CD4-positive, CD25-positive, alpha-beta regulatory T cell (primary cell): ENCODE measurements at regions not wholly inside any gene's neighbourhood (a gene's known extent, or its start where the extent isn't known, plus 50 kb on each side); places are given as distances from the start of the nearest gene placed in this dataset.

ENCODE experiments used
- ATAC-seq, 2 donors: fragments of 150-1000 bp; cut with Tn5 transposase; one replicate each; pipeline ENCODE4 v1.10.0; 2021; ENCODE audit warnings: low read depth in 2 of 2, moderate number of reproducible peaks in 2 of 2, moderate library complexity in 1 of 2
- DNase-seq, 3 donors: peaks; one replicate each; pipeline versions ENCODE4 v3.0.0 to v3.0.0-alpha.2; 2012 to 2022; ENCODE audit warnings: mixed read lengths in 1 of 3
- H3K27ac ChIP-seq: one replicate; pipeline ENCODE4 v1.7.0; 2013; ENCODE audit warnings: mild to moderate bottlenecking, low read length; ENCODE audit not compliant: insufficient read depth, poor library complexity, severe bottlenecking
- H3K27me3 ChIP-seq: one replicate; pipeline ENCODE4 v1.7.0; 2013; ENCODE audit warnings: low read length; ENCODE audit not compliant: control insufficient read depth, insufficient read depth
- H3K36me3 ChIP-seq: one replicate; pipeline ENCODE4 v1.7.0; 2013; ENCODE audit warnings: mild to moderate bottlenecking, low read length, moderate library complexity; ENCODE audit not compliant: control insufficient read depth, insufficient read depth
- H3K4me1 ChIP-seq: 2 replicates; pipeline ENCODE4 v1.7.0; 2013; ENCODE audit warnings: mild to moderate bottlenecking, low read length; ENCODE audit not compliant: insufficient read depth, control insufficient read depth, poor library complexity, severe bottlenecking
- H3K4me3 ChIP-seq: one replicate; pipeline ENCODE4 v1.7.0; 2013; ENCODE audit warnings: low read depth, mild to moderate bottlenecking, low read length, moderate library complexity
- H3K9me3 ChIP-seq, 2 experiments: 1 replicate in 1 of 2; 2 replicates in 1 of 2; pipeline ENCODE4 v1.7.0; 2013; ENCODE audit warnings: low read length in 2 of 2, mild to moderate bottlenecking in 1 of 2, moderate library complexity in 1 of 2; ENCODE audit not compliant: control insufficient read depth in 2 of 2
- H3K27ac Mint-ChIP-seq, 3 donors: one replicate each; pipeline ENCODE4 v1.8.0; 2020 to 2022; ENCODE audit warnings: mild to moderate bottlenecking in 3 of 3, mixed read lengths in 3 of 3, moderate library complexity in 2 of 3
- H3K27me3 Mint-ChIP-seq: one replicate; pipeline ENCODE4 v1.8.0; 2022; ENCODE audit warnings: mild to moderate bottlenecking, mixed read lengths
- H3K36me3 Mint-ChIP-seq: one replicate; pipeline ENCODE4 v1.8.0; 2020; ENCODE audit warnings: mixed read lengths
- H3K4me1 Mint-ChIP-seq, 4 donors: one replicate each; pipeline ENCODE4 v1.8.0; 2020 to 2022; ENCODE audit warnings: mixed read lengths in 4 of 4, mild to moderate bottlenecking in 1 of 4
- H3K4me3 Mint-ChIP-seq, 4 donors: one replicate each; pipeline ENCODE4 v1.8.0; 2020 to 2022; ENCODE audit warnings: mild to moderate bottlenecking in 4 of 4, mixed read lengths in 4 of 4, moderate library complexity in 3 of 4
- H3K9me3 Mint-ChIP-seq, 7 donors: one replicate each; pipeline ENCODE4 v1.8.0; 2020 to 2022; ENCODE audit warnings: mixed read lengths in 7 of 7, mild to moderate bottlenecking in 3 of 7, moderate library complexity in 2 of 7

GRCh38 chr3:75967071-75967470 lies 181.7 kb upstream of the ZNF717 start:
- no peaks in the 10 kb centered on the region for H3K36me3 ChIP-seq
- H3K9me3 ChIP-seq, result peaks cover 0 to 3% of the 10 kb centered on the region in 2 experiments
- no peaks in the 10 kb centered on the region for H3K27me3 Mint-ChIP-seq
- H3K4me1 ChIP-seq, result no peaks in the 10 kb centered on the region
- H3K27ac ChIP-seq, result no peak overlapping the region
- peaks cover 0 to 36% (median 14%) of the 10 kb centered on the region in 7 donors for H3K9me3 Mint-ChIP-seq
- H3K36me3 Mint-ChIP-seq, result no peaks in the 10 kb centered on the region
- H3K4me3 Mint-ChIP-seq, result no peak overlapping the region
- DNase-seq (no peak), ATAC-seq (no peak)
- no peak overlapping the region for H3K27ac Mint-ChIP-seq
- no peaks in the 10 kb centered on the region for H3K27me3 ChIP-seq
- H3K4me3 ChIP-seq, result no peak overlapping the region
- H3K4me1 Mint-ChIP-seq, result no peaks in the 10 kb centered on the region

GRCh38 chr3:75978686-75979085 lies 193.3 kb upstream of the ZNF717 start:
- DNase-seq (no peak), ATAC-seq (no peak)
- Mint-ChIP-seq H3K4me1 (no peaks in the 10 kb centered on the region), H3K27ac (no peak overlapping the region), H3K27me3 (no peaks in the 10 kb centered on the region), H3K9me3 (peaks cover 1 to 27% (median 9%) of the 10 kb centered on the region in 7 donors), H3K4me3 (no peak overlapping the region), H3K36me3 (no peaks in the 10 kb centered on the region)
- no peak overlapping the region for H3K27ac ChIP-seq
- H3K4me3 ChIP-seq, result no peak overlapping the region
- H3K4me1 ChIP-seq, result no peaks in the 10 kb centered on the region
- no peaks in the 10 kb centered on the region for H3K27me3 ChIP-seq
- H3K9me3 ChIP-seq, result peaks cover 0 to 8% of the 10 kb centered on the region in 2 experiments
- H3K36me3 ChIP-seq, result no peaks in the 10 kb centered on the region

GRCh38 chr3:75981401-75981800 lies 196.1 kb upstream of the ZNF717 start:
- no peaks in the 10 kb centered on the region for H3K27me3 Mint-ChIP-seq
- H3K27ac Mint-ChIP-seq, result no peak overlapping the region
- no peak for ATAC-seq
- Histone ChIP-seq H3K4me1 (no peaks in the 10 kb centered on the region), H3K4me3 (no peak overlapping the region), H3K27ac (no peak overlapping the region), H3K27me3 (no peaks in the 10 kb centered on the region), H3K36me3 (no peaks in the 10 kb centered on the region), H3K9me3 (no peaks in the 10 kb centered on the region)
- DNase-seq, result no peak
- no peaks in the 10 kb centered on the region for H3K4me1 Mint-ChIP-seq
- no peak overlapping the region for H3K4me3 Mint-ChIP-seq
- peaks cover 0 to 25% (median 6%) of the 10 kb centered on the region in 7 donors for H3K9me3 Mint-ChIP-seq
- H3K36me3 Mint-ChIP-seq, result no peaks in the 10 kb centered on the region

- no peaks in the 10 kb centered on the region for H3K36me3 Mint-ChIP-seq
- H3K4me3 Mint-ChIP-seq, result no peak overlapping the region
- no peaks in the 10 kb centered on the region for H3K4me1 Mint-ChIP-seq
- Histone ChIP-seq H3K27me3 (no peaks in the 10 kb centered on the region), H3K4me3 (no peak overlapping the region), H3K9me3 (no peaks in the 10 kb centered on the region), H3K36me3 (no peaks in the 10 kb centered on the region), H3K4me1 (no peaks in the 10 kb centered on the region), H3K27ac (no peak overlapping the region)
- H3K27ac Mint-ChIP-seq, result no peak overlapping the region
- no peaks in the 10 kb centered on the region for H3K27me3 Mint-ChIP-seq
- DNase-seq, result no peak
- H3K9me3 Mint-ChIP-seq, result peaks cover 0 to 27% (median 6%) of the 10 kb centered on the region in 7 donors
- ATAC-seq, result no peak
These were observed 196.8 kb upstream of the ZNF717 start for GRCh38 chr3:75982151-75982550.

GRCh38 chr3:75983111-75983510 lies 197.8 kb upstream of the ZNF717 start:
- no peak overlapping the region for H3K27ac ChIP-seq
- no peaks in the 10 kb centered on the region for H3K36me3 Mint-ChIP-seq
- ATAC-seq (no peak), DNase-seq (no peak)
- no peaks in the 10 kb centered on the region for H3K27me3 Mint-ChIP-seq
- H3K4me1 Mint-ChIP-seq, result no peaks in the 10 kb centered on the region
- H3K4me3 ChIP-seq, result no peak overlapping the region
- no peaks in the 10 kb centered on the region for H3K4me1 ChIP-seq
- H3K4me3 Mint-ChIP-seq, result no peak overlapping the region
- H3K27me3 ChIP-seq, result no peaks in the 10 kb centered on the region
- no peaks in the 10 kb centered on the region for H3K9me3 ChIP-seq
- H3K36me3 ChIP-seq, result no peaks in the 10 kb centered on the region
- no peak overlapping the region for H3K27ac Mint-ChIP-seq
- H3K9me3 Mint-ChIP-seq, result peaks cover 0 to 35% (median 8%) of the 10 kb centered on the region in 7 donors

GRCh38 chr3:75983609-75984290 lies 198.4 kb upstream of the ZNF717 start:
- Mint-ChIP-seq H3K36me3 (no peaks in the 10 kb centered on the region), H3K4me1 (no peaks in the 10 kb centered on the region), H3K27ac (no peak overlapping the region), H3K9me3 (peaks cover 0 to 35% (median 6%) of the 10 kb centered on the region in 7 donors), H3K4me3 (no peak overlapping the region), H3K27me3 (no peaks in the 10 kb centered on the region)
- Histone ChIP-seq H3K27ac (no peak overlapping the region), H3K27me3 (no peaks in the 10 kb centered on the region), H3K36me3 (no peaks in the 10 kb centered on the region), H3K4me3 (no peak overlapping the region), H3K9me3 (no peaks in the 10 kb centered on the region), H3K4me1 (no peaks in the 10 kb centered on the region)
- no peak for DNase-seq
- no peak for ATAC-seq

GRCh38 chr3:75985432-75985831 lies 200.1 kb upstream of the ZNF717 start:
- no peak overlapping the region for H3K27ac ChIP-seq
- Mint-ChIP-seq H3K4me1 (no peaks in the 10 kb centered on the region), H3K27me3 (no peaks in the 10 kb centered on the region), H3K27ac (no peak overlapping the region), H3K9me3 (peaks cover 0 to 35% (median 5%) of the 10 kb centered on the region in 7 donors), H3K4me3 (no peak overlapping the region), H3K36me3 (no peaks in the 10 kb centered on the region)
- H3K36me3 ChIP-seq, result no peaks in the 10 kb centered on the region
- no peaks in the 10 kb centered on the region for H3K27me3 ChIP-seq
- no peak for ATAC-seq
- DNase-seq, result no peak
- peaks cover 3% of the 10 kb centered on the region in 2 experiments for H3K9me3 ChIP-seq
- H3K4me1 ChIP-seq, result no peaks in the 10 kb centered on the region
- H3K4me3 ChIP-seq, result no peak overlapping the region

GRCh38 chr3:76010252-76010651 lies 224.9 kb upstream of the ZNF717 start:
- Mint-ChIP-seq H3K36me3 (no peaks in the 10 kb centered on the region), H3K9me3 (peaks cover 3 to 15% (median 10%) of the 10 kb centered on the region in 7 donors), H3K4me1 (no peaks in the 10 kb centered on the region), H3K27ac (no peak overlapping the region), H3K27me3 (no peaks in the 10 kb centered on the region), H3K4me3 (no peak overlapping the region)
- no peak for ATAC-seq
- H3K9me3 ChIP-seq, result peaks cover 2 to 12% of the 10 kb centered on the region in 2 experiments
- no peaks in the 10 kb centered on the region for H3K4me1 ChIP-seq
- H3K27me3 ChIP-seq, result no peaks in the 10 kb centered on the region
- no peak overlapping the region for H3K4me3 ChIP-seq
- no peak overlapping the region for H3K27ac ChIP-seq
- no peak for DNase-seq
- H3K36me3 ChIP-seq, result no peaks in the 10 kb centered on the region
